Breast epithelium (tissue), 4 donors: ENCODE measurements at regions not wholly inside any gene's neighbourhood (a gene's known extent, or its start where the extent isn't known, plus 50 kb on each side); places are given as distances from the start of the nearest gene placed in this dataset.

ENCODE experiments used
- DNase-seq, 2 donors: peaks; one replicate each; pipeline ENCODE4 v3.0.0-alpha.2; 2019; ENCODE audit warnings: low spot score in 2 of 2
- H3K27ac ChIP-seq, 2 donors: fragments of 200-600 bp; sonication (generic) in 1 of 2; one replicate each; pipeline ENCODE4 v1.5.1; 2016 to 2019; ENCODE audit warnings: mild to moderate bottlenecking in 1 of 2
- H3K27me3 ChIP-seq, 2 donors: fragments of 200-600 bp; sonication (generic) in 1 of 2; one replicate each; pipeline versions ENCODE4 v1.5.1 to v1.6.0; 2017 to 2019; ENCODE audit warnings: control low read depth in 1 of 2, mild to moderate bottlenecking in 1 of 2
- H3K36me3 ChIP-seq: fragments of 200-600 bp; one replicate; pipeline ENCODE4 v1.5.1; 2019
- H3K4me1 ChIP-seq, 2 donors: fragments of 200-600 bp; sonication (generic); one replicate each; pipeline ENCODE4 v1.5.1; 2016 to 2019; ENCODE audit warnings: control low read depth in 1 of 2
- H3K4me3 ChIP-seq, 3 donors: fragments of 200-600 bp; sonication (generic); 1 replicate in 2 of 3; 2 replicates in 1 of 3; pipeline ENCODE4 v1.5.1; 2016 to 2019; ENCODE audit warnings: mild to moderate bottlenecking in 3 of 3, moderate library complexity in 2 of 3
- H3K9me3 ChIP-seq, 2 donors: fragments of 200-600 bp; sonication (generic) in 1 of 2; one replicate each; pipeline ENCODE4 v1.5.1; 2016 to 2019; ENCODE audit warnings: control low read depth in 1 of 2
- CTCF ChIP-seq, 3 donors: fragments of 450-650 bp; IDR thresholded peaks; one replicate each; pipeline ENCODE4 v1.5.1; 2016 to 2017; ENCODE audit warnings: antibody characterized with exemption in 3 of 3, mild to moderate bottlenecking in 3 of 3, moderate library complexity in 3 of 3
- POLR2A ChIP-seq: fragments of 450-650 bp; IDR thresholded peaks from one replicate; pipeline ENCODE4 v1.6.1; 2016; ENCODE audit warnings: antibody characterized with exemption, mild to moderate bottlenecking, moderate library complexity
- POLR2AphosphoS5 ChIP-seq, 3 donors: sonication (generic); formaldehyde crosslinking; IDR thresholded peaks; one replicate each; pipeline ENCODE4 v1.6.1; 2017; ENCODE audit warnings: antibody characterized with exemption in 3 of 3
- intact Hi-C: fragments of 100-400 bp; cut with DNase I; formaldehyde crosslinking; loops from one replicate; pipeline ENCODE4 v1.15.1; 2023; ENCODE audit warnings: low total_unique reads

- H3K27ac ChIP-seq = no peak overlapping the region
- no peak overlapping the region for H3K4me3 ChIP-seq
- H3K9me3 ChIP-seq = no peaks in the 10 kb centered on the region
- TF ChIP-seq CTCF (IDR thresholded peaks at IDR 0.05) (no peak), POLR2AphosphoS5 (IDR thresholded peaks at IDR 0.05) (no peak)
- no peak for DNase-seq
- no peaks in the 10 kb centered on the region for H3K36me3 ChIP-seq
- H3K4me1 ChIP-seq = no peaks in the 10 kb centered on the region
- intact Hi-C loops = no loop called here
- H3K27me3 ChIP-seq = no peaks in the 10 kb centered on the region
Measured at GRCh38 chr2:200013906-200014305, 58.5 kb downstream of the MAIP1 start.

DNA sequence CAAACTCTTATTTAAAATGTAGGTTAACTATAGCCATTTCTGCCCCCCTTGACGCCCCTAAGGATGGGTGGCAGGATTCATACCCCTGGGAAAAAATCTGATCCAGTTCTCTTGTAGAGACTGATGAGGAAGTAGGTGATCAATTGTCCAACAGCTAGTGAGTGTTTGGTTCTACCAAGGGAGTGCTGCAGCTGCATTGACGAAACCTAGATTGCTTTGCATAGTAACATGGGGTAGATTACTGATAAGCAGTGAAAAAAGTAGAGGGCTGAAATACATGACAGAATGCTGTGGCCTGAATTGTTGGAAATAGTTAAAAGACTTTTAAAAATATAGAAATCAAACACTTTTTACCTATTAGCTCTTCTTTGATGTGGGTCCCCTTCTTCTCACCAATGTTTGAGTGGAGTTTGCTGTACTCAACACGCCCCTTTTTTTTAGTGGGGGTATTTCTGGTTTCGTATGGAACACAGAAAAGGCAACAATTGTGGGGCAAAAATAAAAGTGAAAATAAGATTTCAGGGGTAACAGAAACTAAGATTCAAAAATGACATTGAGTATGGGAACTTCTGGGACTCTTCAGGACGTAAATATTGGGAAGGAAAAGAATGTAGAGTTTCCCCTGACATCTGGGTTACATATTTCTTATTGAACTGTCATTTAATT lies 66.2 kb downstream of the MAIP1 start:
- Histone ChIP-seq H3K4me1 (no peaks in the 10 kb centered on the region), H3K4me3 (no peak overlapping the region), H3K9me3 (no peaks in the 10 kb centered on the region), H3K27ac (no peak overlapping the region), H3K27me3 (no peaks in the 10 kb centered on the region), H3K36me3 (no peaks in the 10 kb centered on the region)
- intact Hi-C loops = loop anchor here (10.0 kb wide), 1 partner anchor 617 kb away; no protein-coding TSS in a partner anchor
- DNase-seq = no peak
- TF ChIP-seq POLR2A (no peak), CTCF (IDR thresholded peaks at IDR 0.05) (no peak), POLR2AphosphoS5 (IDR thresholded peaks at IDR 0.05) (no peak)

DNA sequence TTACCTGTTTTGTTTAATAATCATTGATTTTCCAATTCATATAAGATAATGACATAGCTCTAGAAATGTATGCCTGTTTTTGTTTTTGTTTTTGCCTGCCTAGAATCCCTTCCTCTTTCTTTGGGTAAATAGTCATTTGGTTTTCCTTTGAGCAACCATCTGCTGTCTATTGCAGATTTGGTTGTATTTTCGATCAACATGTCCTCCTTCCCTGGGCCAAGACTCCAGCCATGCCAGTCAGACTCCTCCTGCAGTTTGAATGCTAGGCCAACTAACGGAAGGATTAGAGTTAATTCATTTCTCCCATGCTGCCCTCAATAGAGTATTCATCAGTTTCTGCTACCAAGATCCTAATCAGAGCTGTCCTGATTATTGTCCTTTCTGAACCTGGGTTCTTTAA lies 67.1 kb downstream of the MAIP1 start:
- no peak overlapping the region for H3K4me3 ChIP-seq
- intact Hi-C loops = loop anchor here (10.0 kb wide), 1 partner anchor 618 kb away; no protein-coding TSS in a partner anchor
- H3K4me1 ChIP-seq = no peaks in the 10 kb centered on the region
- no peak for DNase-seq
- no peaks in the 10 kb centered on the region for H3K27me3 ChIP-seq
- no peak overlapping the region for H3K27ac ChIP-seq
- no peak for TF ChIP-seq POLR2AphosphoS5 (IDR thresholded peaks at IDR 0.05)
- no peak for TF ChIP-seq CTCF (IDR thresholded peaks at IDR 0.05)
- no peak for TF ChIP-seq POLR2A
- no peaks in the 10 kb centered on the region for H3K36me3 ChIP-seq
- H3K9me3 ChIP-seq = no peaks in the 10 kb centered on the region

- no peaks in the 10 kb centered on the region for H3K36me3 ChIP-seq
- no peak overlapping the region for H3K27ac ChIP-seq
- intact Hi-C loops = loop anchor here (10.0 kb wide), 1 partner anchor 619 kb away; no protein-coding TSS in a partner anchor
- H3K4me3 ChIP-seq = no peak overlapping the region
- H3K9me3 ChIP-seq = no peaks in the 10 kb centered on the region
- TF ChIP-seq POLR2AphosphoS5 (IDR thresholded peaks at IDR 0.05) = no peak
- no peak for TF ChIP-seq CTCF (IDR thresholded peaks at IDR 0.05)
- no peak for TF ChIP-seq POLR2A
- no peaks in the 10 kb centered on the region for H3K27me3 ChIP-seq
- DNase-seq = no peak
- H3K4me1 ChIP-seq = no peaks in the 10 kb centered on the region
Measured at GRCh38 chr2:200023570-200023969, 68.2 kb downstream of the MAIP1 start.

GRCh38 chr2:200025717-200026116 lies 70.3 kb downstream of the MAIP1 start:
- Histone ChIP-seq H3K36me3 (no peaks in the 10 kb centered on the region), H3K27ac (peak overlapping the region in 1 of 2 donors; percentile 62), H3K4me3 (no peak overlapping the region), H3K27me3 (no peaks in the 10 kb centered on the region), H3K4me1 (no peaks in the 10 kb centered on the region), H3K9me3 (no peaks in the 10 kb centered on the region)
- no peak for TF ChIP-seq CTCF (IDR thresholded peaks at IDR 0.05)
- TF ChIP-seq POLR2AphosphoS5 (IDR thresholded peaks at IDR 0.05) = no peak
- no peak for TF ChIP-seq POLR2A
- no peak for DNase-seq
- intact Hi-C loops = loop anchor here (10.0 kb wide), 1 partner anchor 621 kb away; no protein-coding TSS in a partner anchor
